Activated T-helper 17 cell treated with anti-CD3 and anti-CD28 coated beads, Interleukin-2, amount 50 U/mL, for 72 hours (primary cell): ENCODE measurements at regions not wholly inside any gene's neighbourhood (a gene's known extent, or its start where the extent isn't known, plus 50 kb on each side); places are given as distances from the start of the nearest gene placed in this dataset.

ENCODE experiments used
- ATAC-seq: fragments of 150-1000 bp; cut with Tn5 transposase; replicated peaks from 2 replicates; pipeline ENCODE4 v1.10.0; 2021; ENCODE audit warnings: mild to moderate bottlenecking, moderate library complexity
- H3K27ac Mint-ChIP-seq: one replicate; pipeline ENCODE4 v1.8.0; 2022; ENCODE audit warnings: mixed read lengths
- H3K27me3 Mint-ChIP-seq: one replicate; pipeline ENCODE4 v1.8.0; 2022; ENCODE audit warnings: mixed read lengths
- H3K36me3 Mint-ChIP-seq: one replicate; pipeline ENCODE4 v1.8.0; 2022; ENCODE audit warnings: low read depth, mild to moderate bottlenecking, mixed read lengths
- H3K4me1 Mint-ChIP-seq: one replicate; pipeline ENCODE4 v1.8.0; 2022; ENCODE audit warnings: mixed read lengths
- H3K4me3 Mint-ChIP-seq: one replicate; pipeline ENCODE4 v1.8.0; 2022; ENCODE audit warnings: mild to moderate bottlenecking, mixed read lengths
- H3K9me3 Mint-ChIP-seq: one replicate; pipeline ENCODE4 v1.8.0; 2022; ENCODE audit warnings: mixed read lengths

GRCh38 chr1:8179132-8179793 is 138.7 kb upstream of the SLC45A1 start:
- H3K9me3 Mint-ChIP-seq: peaks cover 16% of the 10 kb centered on the region

GRCh38 chr1:8176279-8176678 is 141.6 kb upstream of the SLC45A1 start:
- no peaks in the 10 kb centered on the region for H3K36me3 Mint-ChIP-seq
- no peaks in the 10 kb centered on the region for H3K27me3 Mint-ChIP-seq
- H3K27ac Mint-ChIP-seq: no peak overlapping the region
- H3K4me3 Mint-ChIP-seq: no peak overlapping the region
- peaks cover 16% of the 10 kb centered on the region for H3K9me3 Mint-ChIP-seq
- H3K4me1 Mint-ChIP-seq: no peaks in the 10 kb centered on the region
- ATAC-seq: no peak

More at GRCh38 chr1:8179132-8179793, 138.7 kb upstream of the SLC45A1 start:
- Mint-ChIP-seq H3K4me3 (no peak overlapping the region), H3K4me1 (peaks cover 8% of the 10 kb centered on the region), H3K36me3 (no peaks in the 10 kb centered on the region), H3K27ac (no peak overlapping the region), H3K27me3 (no peaks in the 10 kb centered on the region)
- ATAC-seq: no peak

GRCh38 chr1:8174807-8175206 is 143.1 kb upstream of the SLC45A1 start:
- H3K4me3 Mint-ChIP-seq: no peak overlapping the region
- peaks cover 5% of the 10 kb centered on the region for H3K4me1 Mint-ChIP-seq
- no peak overlapping the region for H3K27ac Mint-ChIP-seq
- ATAC-seq: no peak
- H3K27me3 Mint-ChIP-seq: no peaks in the 10 kb centered on the region
- H3K9me3 Mint-ChIP-seq: peaks cover 13% of the 10 kb centered on the region
- H3K36me3 Mint-ChIP-seq: no peaks in the 10 kb centered on the region

- Mint-ChIP-seq H3K4me1 (peaks cover 10% of the 10 kb centered on the region), H3K27ac (no peak overlapping the region), H3K4me3 (no peak overlapping the region), H3K27me3 (no peaks in the 10 kb centered on the region), H3K9me3 (no peaks in the 10 kb centered on the region), H3K36me3 (no peaks in the 10 kb centered on the region)
- ATAC-seq: no peak
Observed at GRCh38 chr1:8171751-8172464, 145.8 kb upstream of the ERRFI1 start.

- ATAC-seq: no peak
- no peaks in the 10 kb centered on the region for H3K27me3 Mint-ChIP-seq
- H3K4me1 Mint-ChIP-seq: peaks cover 16% of the 10 kb centered on the region
- no peaks in the 10 kb centered on the region for H3K9me3 Mint-ChIP-seq
- H3K27ac Mint-ChIP-seq: peak overlapping the region; percentile 91
- no peaks in the 10 kb centered on the region for H3K36me3 Mint-ChIP-seq
- peak overlapping the region; percentile 68 for H3K4me3 Mint-ChIP-seq
Observed at GRCh38 chr1:8170059-8170835, 144.1 kb upstream of the ERRFI1 start.

GRCh38 chr1:8169364-8170058 is 143.4 kb upstream of the ERRFI1 start:
- no peaks in the 10 kb centered on the region for H3K27me3 Mint-ChIP-seq
- H3K27ac Mint-ChIP-seq: peak overlapping the region; percentile 91
- H3K36me3 Mint-ChIP-seq: no peaks in the 10 kb centered on the region
- ATAC-seq: peak; percentile 84
- H3K4me1 Mint-ChIP-seq: peaks cover 16% of the 10 kb centered on the region
- H3K9me3 Mint-ChIP-seq: no peaks in the 10 kb centered on the region
- H3K4me3 Mint-ChIP-seq: peak overlapping the region; percentile 68

GRCh38 chr1:8167936-8168335 is 141.8 kb upstream of the ERRFI1 start:
- H3K9me3 Mint-ChIP-seq: no peaks in the 10 kb centered on the region
- no peak overlapping the region for H3K27ac Mint-ChIP-seq
- no peaks in the 10 kb centered on the region for H3K27me3 Mint-ChIP-seq
- no peak overlapping the region for H3K4me3 Mint-ChIP-seq
- peak; percentile 53 for ATAC-seq
- peaks cover 16% of the 10 kb centered on the region for H3K4me1 Mint-ChIP-seq
- H3K36me3 Mint-ChIP-seq: no peaks in the 10 kb centered on the region

- no peaks in the 10 kb centered on the region for H3K9me3 Mint-ChIP-seq
- no peak for ATAC-seq
- no peak overlapping the region for H3K27ac Mint-ChIP-seq
- no peaks in the 10 kb centered on the region for H3K36me3 Mint-ChIP-seq
- no peak overlapping the region for H3K4me3 Mint-ChIP-seq
- H3K27me3 Mint-ChIP-seq: no peaks in the 10 kb centered on the region
- H3K4me1 Mint-ChIP-seq: peaks cover 16% of the 10 kb centered on the region
Observed at GRCh38 chr1:8166406-8166805, 140.3 kb upstream of the ERRFI1 start.

GRCh38 chr1:8165595-8166360 is 139.7 kb upstream of the ERRFI1 start:
- Mint-ChIP-seq H3K27me3 (no peaks in the 10 kb centered on the region), H3K27ac (peak overlapping the region; percentile 28), H3K4me1 (peaks cover 16% of the 10 kb centered on the region), H3K9me3 (no peaks in the 10 kb centered on the region), H3K36me3 (no peaks in the 10 kb centered on the region), H3K4me3 (no peak overlapping the region)
- no peak for ATAC-seq

GRCh38 chr1:8164670-8165069 is 138.6 kb upstream of the ERRFI1 start:
- Mint-ChIP-seq H3K9me3 (no peaks in the 10 kb centered on the region), H3K4me3 (no peak overlapping the region), H3K27me3 (no peaks in the 10 kb centered on the region), H3K36me3 (no peaks in the 10 kb centered on the region), H3K27ac (no peak overlapping the region), H3K4me1 (peaks cover 10% of the 10 kb centered on the region)
- ATAC-seq: no peak

GRCh38 chr1:8163039-8163438 is 136.9 kb upstream of the ERRFI1 start:
- peaks cover 6% of the 10 kb centered on the region for H3K4me1 Mint-ChIP-seq
- no peaks in the 10 kb centered on the region for H3K27me3 Mint-ChIP-seq
- H3K27ac Mint-ChIP-seq: no peak overlapping the region
- no peaks in the 10 kb centered on the region for H3K36me3 Mint-ChIP-seq
- no peaks in the 10 kb centered on the region for H3K9me3 Mint-ChIP-seq
- no peak overlapping the region for H3K4me3 Mint-ChIP-seq
- ATAC-seq: no peak

GRCh38 chr1:8162168-8162567 is 136.1 kb upstream of the ERRFI1 start:
- Mint-ChIP-seq H3K9me3 (no peaks in the 10 kb centered on the region), H3K27ac (no peak overlapping the region), H3K4me1 (peaks cover 6% of the 10 kb centered on the region), H3K4me3 (no peak overlapping the region), H3K27me3 (no peaks in the 10 kb centered on the region), H3K36me3 (no peaks in the 10 kb centered on the region)
- no peak for ATAC-seq

- no peak overlapping the region for H3K4me3 Mint-ChIP-seq
- no peaks in the 10 kb centered on the region for H3K27me3 Mint-ChIP-seq
- ATAC-seq: no peak
- H3K4me1 Mint-ChIP-seq: peaks cover 6% of the 10 kb centered on the region
- H3K9me3 Mint-ChIP-seq: no peaks in the 10 kb centered on the region
- no peak overlapping the region for H3K27ac Mint-ChIP-seq
- H3K36me3 Mint-ChIP-seq: no peaks in the 10 kb centered on the region
Observed at GRCh38 chr1:8161546-8162105, 135.5 kb upstream of the ERRFI1 start.
